Panc1 (cell line): ENCODE measurements at regions not wholly inside any gene's neighbourhood (a gene's known extent, or its start where the extent isn't known, plus 50 kb on each side); places are given as distances from the start of the nearest gene placed in this dataset.
"Not testable (repeated sequence)": the region's sequence is repeated elsewhere in the genome, so short reads cannot be mapped to it uniquely, and the experiment has no call there.

Source experiments
- ATAC-seq: fragments of 200-7000 bp; cut with Tn5 transposase; 2 replicates; pipeline ENCODE4 v1.9.1; 2020; ENCODE audit warnings: mild to moderate bottlenecking, moderate library complexity
- BruUV-seq: library from RNA; stranded (reverse); fragments of 400-500 nt; replicated peaks from 2 replicates; lab custom pipeline; 2021; lab: Mats Ljungman, UMichigan
- CTCF ChIA-PET: fragments of 300-600 bp; sonication (Branson Sonifier 250); formaldehyde crosslinking; loops from one replicate; lab custom pipeline; 2022; ENCODE audit warnings: antibody characterized with exemption; lab: Charles Lee
- POLR2A ChIA-PET: fragments of 300-600 bp; sonication (Branson Sonifier 250); formaldehyde crosslinking; loops from one replicate; lab custom pipeline; 2022; ENCODE audit warnings: antibody characterized with exemption; lab: Charles Lee
- DNase-seq: peaks from one replicate; pipeline ENCODE4 v3.0.0-alpha.2; 2010; ENCODE audit warnings: low read depth, low spot score
- H3K27ac ChIP-seq: 2 replicates; pipeline ENCODE4 v1.5.1; 2011; ENCODE audit warnings: mild to moderate bottlenecking, low read length, inconsistent platforms
- H3K27me3 ChIP-seq: fragments of 200-500 bp; sonication (Bioruptor generic); 2 replicates; pipeline ENCODE4 v1.6.0; 2014; ENCODE audit warnings: low read length, inconsistent platforms; ENCODE audit not compliant: control insufficient read depth, insufficient read depth
- H3K36me3 ChIP-seq: fragments of 200-500 bp; sonication (Bioruptor generic); 2 replicates; pipeline ENCODE4 v1.5.1; 2014; ENCODE audit warnings: inconsistent platforms, mild to moderate bottlenecking, low read length, moderate library complexity; ENCODE audit not compliant: control insufficient read depth, insufficient read depth
- H3K4me1 ChIP-seq: 2 replicates; pipeline ENCODE4 v1.5.1; 2011; ENCODE audit warnings: inconsistent platforms, mild to moderate bottlenecking, low read length, moderate library complexity; ENCODE audit not compliant: control insufficient read depth, insufficient read depth
- H3K4me3 ChIP-seq, 2 experiments: 2 replicates each; pipeline ENCODE4 v1.5.1; 2011 to 2012; ENCODE audit warnings: low read depth in 2 of 2, low read length in 2 of 2, mild to moderate bottlenecking in 2 of 2, inconsistent platforms in 1 of 2, moderate library complexity in 1 of 2
- H3K9me3 ChIP-seq: fragments of 200-500 bp; sonication (Bioruptor generic); 2 replicates; pipeline ENCODE4 v1.5.1; 2014; ENCODE audit warnings: low read depth, mild to moderate bottlenecking, inconsistent platforms, low read length, moderate library complexity; ENCODE audit not compliant: control insufficient read depth, insufficient read depth
- CTCF ChIP-seq: fragments of 450-650 bp; IDR thresholded peaks from 2 replicates; pipeline ENCODE4 v1.5.1; 2017; ENCODE audit warnings: mild to moderate bottlenecking
- POLR2AphosphoS5 ChIP-seq: IDR thresholded peaks from 2 replicates; pipeline ENCODE4 v1.6.1; 2012; ENCODE audit warnings: mild to moderate bottlenecking, low read depth, low read length, moderate library complexity
- REST ChIP-seq, 2 experiments: IDR thresholded peaks; 2 replicates each; pipeline ENCODE4 v1.6.1; 2011 to 2012; ENCODE audit warnings: low read depth in 2 of 2, control low read depth in 1 of 2, low read length in 1 of 2, mild to moderate bottlenecking in 1 of 2, moderate library complexity in 1 of 2; ENCODE audit not compliant: insufficient read depth in 1 of 2
- SIN3A ChIP-seq: IDR thresholded peaks from 2 replicates; pipeline ENCODE4 v1.6.1; 2012; ENCODE audit warnings: low read depth, mild to moderate bottlenecking, low read length, moderate library complexity, borderline replicate concordance; ENCODE audit not compliant: insufficient read depth
- TCF7L2 ChIP-seq: IDR thresholded peaks from 2 replicates; pipeline ENCODE4 v1.6.1; 2011; ENCODE audit warnings: mild to moderate bottlenecking, low read depth, low read length, inconsistent platforms
- in situ Hi-C: cut with HindIII; loops from 2 replicates; pipeline ENCODE4 v1.10.0; 2016; ENCODE audit warnings: low sequenced_read_pairs, low pct_unique_long_range_greater_than_20kb
- intact Hi-C: fragments of 100-400 bp; cut with micrococcal nuclease; formaldehyde crosslinking; loops from one replicate; pipeline ENCODE4 v1.10.0; 2022; ENCODE audit not compliant: unreplicated experiment

- ChIA-PET POLR2A (no interaction called here), CTCF (no interaction called here)
- TF ChIP-seq REST (IDR thresholded peaks at IDR 0.05; ENCODE audit: insufficient read depth in 1 of 2, low read depth in 2 of 2, low read length in 1 of 2) = no peak
- TF ChIP-seq TCF7L2 = no peak
- no peak for TF ChIP-seq SIN3A
- TF ChIP-seq CTCF = no peak
- no peak for TF ChIP-seq POLR2AphosphoS5
- Histone ChIP-seq H3K4me3 (no peak overlapping the region), H3K9me3 (no peaks in the 10 kb centered on the region), H3K27me3 (no peaks in the 10 kb centered on the region), H3K36me3 (no peaks in the 10 kb centered on the region), H3K27ac (no peak overlapping the region), H3K4me1 (no peaks in the 10 kb centered on the region)
- no peak for DNase-seq
- in situ Hi-C loops = no loop called here
- no peak for ATAC-seq
- intact Hi-C loops = no loop called here
- BruUV-seq = no TSS peak
Observed at GRCh38 chr3:18526667-18527066, 101.5 kb upstream of the SATB1 start.

GRCh38 chr3:18516170-18516569, 91.0 kb upstream of the SATB1 start:
- H3K9me3 ChIP-seq, POLR2A ChIA-PET, H3K36me3 ChIP-seq, H3K27ac ChIP-seq, intact Hi-C loops, DNase-seq, H3K4me3 ChIP-seq, ATAC-seq, H3K27me3 ChIP-seq, H3K4me1 ChIP-seq, in situ Hi-C loops, CTCF ChIA-PET, BruUV-seq: not testable (repeated sequence)

- no peak for ATAC-seq
- BruUV-seq = no TSS peak
- no peak for TF ChIP-seq CTCF
- TF ChIP-seq REST (IDR thresholded peaks at IDR 0.05; ENCODE audit: insufficient read depth in 1 of 2, low read depth in 2 of 2, low read length in 1 of 2) = no peak
- no peak for TF ChIP-seq POLR2AphosphoS5
- no peak for TF ChIP-seq SIN3A
- no peak for TF ChIP-seq TCF7L2
- no peaks in the 10 kb centered on the region for H3K4me1 ChIP-seq
- in situ Hi-C loops = no loop called here
- no peak for DNase-seq
- H3K27me3 ChIP-seq = no peaks in the 10 kb centered on the region
- no peak overlapping the region for H3K27ac ChIP-seq
- no peak overlapping the region for H3K4me3 ChIP-seq
- intact Hi-C loops = no loop called here
- POLR2A ChIA-PET = no interaction called here
- no peaks in the 10 kb centered on the region for H3K36me3 ChIP-seq
- H3K9me3 ChIP-seq = no peaks in the 10 kb centered on the region
- CTCF ChIA-PET = no interaction called here
Observed at GRCh38 chr3:18513091-18513490, 88.0 kb upstream of the SATB1 start.
